GM12872 (cell line): ENCODE measurements at regions not wholly inside any gene's neighbourhood (a gene's known extent, or its start where the extent isn't known, plus 50 kb on each side); places are given as distances from the start of the nearest gene placed in this dataset.

Source experiments
- CTCF ChIP-seq: IDR thresholded peaks from 3 replicates; pipeline ENCODE4 v1.5.1; 2011; ENCODE audit warnings: low read depth, mild to moderate bottlenecking, low read length, moderate library complexity; ENCODE audit not compliant: insufficient read depth

GRCh38 chr5:44652674-44653073 is 156.1 kb upstream of the MRPS30 start:
- TF ChIP-seq CTCF = no peak

GRCh38 chr5:44646016-44646415 is 162.7 kb upstream of the MRPS30 start:
- no peak for TF ChIP-seq CTCF

GRCh38 chr5:44645502-44645901 is 163.2 kb upstream of the MRPS30 start:
- TF ChIP-seq CTCF = no peak

- no peak for TF ChIP-seq CTCF
Measured at GRCh38 chr5:44644628-44645027, 164.1 kb upstream of the MRPS30 start.

- TF ChIP-seq CTCF = no peak
Measured at GRCh38 chr5:44641820-44642219, 166.9 kb upstream of the MRPS30 start.

GRCh38 chr5:44640945-44641456 is 167.7 kb upstream of the MRPS30 start:
- TF ChIP-seq CTCF = no peak

- TF ChIP-seq CTCF = no peak
Measured at GRCh38 chr5:44637916-44638869, 170.6 kb upstream of the MRPS30 start.
